Smooth muscle cell (in vitro differentiated cells): ENCODE measurements at regions not wholly inside any gene's neighbourhood (a gene's known extent, or its start where the extent isn't known, plus 50 kb on each side); places are given as distances from the start of the nearest gene placed in this dataset.

Experiments
- DNase-seq: peaks from one replicate; lab custom pipeline; 2025; ENCODE audit not compliant: unreplicated experiment; lab: John Stamatoyannopoulos, UW
- H2AFZ ChIP-seq: fragments of 200-600 bp; sonication (generic); 2 replicates; pipeline ENCODE4 v1.6.0; 2016; ENCODE audit warnings: antibody characterized with exemption, low read depth, mild to moderate bottlenecking
- H3F3A ChIP-seq: fragments of 200-600 bp; sonication (generic); 2 replicates; pipeline ENCODE4 v1.6.0; 2017; ENCODE audit warnings: antibody characterized with exemption, low read depth
- H3K27ac ChIP-seq: fragments of 200-600 bp; sonication (generic); 2 replicates; pipeline ENCODE4 v1.5.1; 2016; ENCODE audit warnings: low read depth, mild to moderate bottlenecking
- H3K27me3 ChIP-seq: fragments of 200-600 bp; sonication (generic); 2 replicates; pipeline ENCODE4 v1.6.1; 2016; ENCODE audit warnings: low read depth, mild to moderate bottlenecking
- H3K36me3 ChIP-seq: fragments of 200-600 bp; sonication (generic); 2 replicates; pipeline ENCODE4 v1.5.1; 2016; ENCODE audit warnings: low read depth
- H3K4me1 ChIP-seq: fragments of 200-600 bp; sonication (generic); 2 replicates; pipeline ENCODE4 v1.5.1; 2016; ENCODE audit warnings: low read depth
- H3K4me2 ChIP-seq: fragments of 200-600 bp; sonication (generic); 2 replicates; pipeline ENCODE4 v1.6.0; 2016; ENCODE audit warnings: mild to moderate bottlenecking
- H3K4me3 ChIP-seq: fragments of 200-600 bp; sonication (generic); 2 replicates; pipeline ENCODE4 v1.5.1; 2016; ENCODE audit warnings: mild to moderate bottlenecking
- H3K79me2 ChIP-seq: fragments of 200-600 bp; sonication (generic); 2 replicates; pipeline ENCODE4 v1.6.0; 2016; ENCODE audit warnings: low read depth, mild to moderate bottlenecking
- H3K9ac ChIP-seq: fragments of 200-600 bp; sonication (generic); 2 replicates; pipeline ENCODE4 v1.6.0; 2016; ENCODE audit warnings: low read depth
- H3K9me3 ChIP-seq: fragments of 200-600 bp; sonication (generic); replicated peaks from 2 replicates; pipeline ENCODE4 v1.5.1; 2016; ENCODE audit warnings: low read depth
- H4K20me1 ChIP-seq: fragments of 200-600 bp; sonication (generic); 2 replicates; pipeline ENCODE4 v1.6.0; 2016; ENCODE audit warnings: low read depth
- WGBS: methylation state at CpG from one replicate; pipeline ENCODE4 v1.1.7; 2016; ENCODE audit warnings: low lambda C conversion rate; 5-methylcytosine and 5-hydroxymethylcytosine counted together
- TF ChIP-seq, protein P1 (sequence below): fragments of 200-600 bp; sonication (generic); IDR thresholded peaks from 2 replicates; pipeline ENCODE4 v1.5.1; 2017; ENCODE audit warnings: borderline replicate concordance, mild to moderate bottlenecking, antibody characterized with exemption; ENCODE audit not compliant: insufficient read depth, poor library complexity, severe bottlenecking

DNA sequence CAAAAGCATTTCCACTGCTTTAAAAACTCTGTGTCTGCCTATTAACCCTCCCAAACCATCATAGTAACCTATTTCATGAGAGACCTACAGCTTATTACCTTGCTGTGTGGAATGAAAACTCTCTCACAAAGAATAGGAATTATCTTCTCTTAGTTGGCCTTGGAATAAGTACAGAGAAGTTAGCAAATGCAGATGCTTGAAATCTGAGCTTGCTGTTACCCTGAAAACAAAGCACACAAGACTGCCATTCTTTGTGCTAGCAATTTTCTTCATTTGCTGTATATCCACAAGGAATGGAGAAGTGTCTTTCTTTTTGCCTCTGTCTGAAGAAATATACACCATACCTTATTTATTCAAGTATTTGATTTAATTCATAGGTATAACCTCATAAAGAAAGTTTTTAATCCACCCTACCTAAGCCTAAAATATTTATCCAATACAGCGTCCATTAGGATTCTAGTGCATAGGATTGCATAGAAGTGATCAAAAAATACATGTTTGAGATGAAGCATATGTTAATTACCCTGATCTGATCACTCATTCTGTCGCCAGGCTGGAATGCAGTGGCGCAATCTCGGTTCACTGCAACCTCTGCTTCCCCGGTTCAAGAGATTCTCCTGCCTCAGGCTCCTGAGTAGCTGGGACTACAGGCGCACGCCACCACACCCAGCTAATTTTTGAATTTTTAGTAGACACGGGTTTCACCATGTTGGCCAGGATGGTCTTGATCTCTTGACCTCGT is 451.1 kb downstream of the LTN1 start:
- Histone ChIP-seq H3K4me1 (no peaks in the 10 kb centered on the region), H3K9me3 (no peaks in the 10 kb centered on the region), H3K4me2 (no peak overlapping the region), H3K27me3 (no peaks in the 10 kb centered on the region), H3K9ac (no peak overlapping the region), H3K27ac (no peak overlapping the region), H2AFZ (no peak overlapping the region), H4K20me1 (no peaks in the 10 kb centered on the region), H3K79me2 (no peaks in the 10 kb centered on the region), H3K36me3 (no peaks in the 10 kb centered on the region), H3K4me3 (no peak overlapping the region), H3F3A (no peaks in the 10 kb centered on the region)
- 92% methylated on average over 9 of the region's 9 CpGs for WGBS
- no peak for DNase-seq
- TF ChIP-seq, protein P1, sequence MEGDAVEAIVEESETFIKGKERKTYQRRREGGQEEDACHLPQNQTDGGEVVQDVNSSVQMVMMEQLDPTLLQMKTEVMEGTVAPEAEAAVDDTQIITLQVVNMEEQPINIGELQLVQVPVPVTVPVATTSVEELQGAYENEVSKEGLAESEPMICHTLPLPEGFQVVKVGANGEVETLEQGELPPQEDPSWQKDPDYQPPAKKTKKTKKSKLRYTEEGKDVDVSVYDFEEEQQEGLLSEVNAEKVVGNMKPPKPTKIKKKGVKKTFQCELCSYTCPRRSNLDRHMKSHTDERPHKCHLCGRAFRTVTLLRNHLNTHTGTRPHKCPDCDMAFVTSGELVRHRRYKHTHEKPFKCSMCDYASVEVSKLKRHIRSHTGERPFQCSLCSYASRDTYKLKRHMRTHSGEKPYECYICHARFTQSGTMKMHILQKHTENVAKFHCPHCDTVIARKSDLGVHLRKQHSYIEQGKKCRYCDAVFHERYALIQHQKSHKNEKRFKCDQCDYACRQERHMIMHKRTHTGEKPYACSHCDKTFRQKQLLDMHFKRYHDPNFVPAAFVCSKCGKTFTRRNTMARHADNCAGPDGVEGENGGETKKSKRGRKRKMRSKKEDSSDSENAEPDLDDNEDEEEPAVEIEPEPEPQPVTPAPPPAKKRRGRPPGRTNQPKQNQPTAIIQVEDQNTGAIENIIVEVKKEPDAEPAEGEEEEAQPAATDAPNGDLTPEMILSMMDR = no peak

DNA sequence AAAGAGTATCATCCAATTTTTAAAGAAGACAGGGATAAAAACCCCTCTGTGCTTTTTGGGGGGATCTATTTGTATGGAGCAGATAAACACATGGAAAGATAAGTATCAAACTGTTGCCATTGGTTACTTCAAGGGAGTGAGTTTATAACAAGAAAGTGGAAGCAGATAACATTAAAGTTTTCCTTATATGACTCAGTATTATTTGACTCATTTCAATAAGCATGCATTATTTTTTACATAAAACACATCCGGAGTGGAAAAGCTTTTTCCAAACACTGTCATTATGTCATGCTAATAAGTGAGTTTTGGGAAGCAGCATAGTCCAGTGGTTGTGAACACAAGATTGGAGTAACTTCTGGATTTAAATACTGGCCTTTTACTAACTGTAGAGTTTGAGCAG is 452.2 kb downstream of the LTN1 start:
- Histone ChIP-seq H3K27ac (no peak overlapping the region), H3K36me3 (no peaks in the 10 kb centered on the region), H3K27me3 (no peaks in the 10 kb centered on the region), H2AFZ (no peak overlapping the region), H3K9ac (no peak overlapping the region), H3F3A (no peaks in the 10 kb centered on the region), H4K20me1 (no peaks in the 10 kb centered on the region), H3K9me3 (no peaks in the 10 kb centered on the region), H3K79me2 (no peaks in the 10 kb centered on the region), H3K4me3 (no peak overlapping the region), H3K4me1 (no peaks in the 10 kb centered on the region), H3K4me2 (no peak overlapping the region)
- WGBS = 89% methylated on average over 1 of the region's 1 CpG
- TF ChIP-seq, protein P1 = no peak
- DNase-seq = no peak

DNA sequence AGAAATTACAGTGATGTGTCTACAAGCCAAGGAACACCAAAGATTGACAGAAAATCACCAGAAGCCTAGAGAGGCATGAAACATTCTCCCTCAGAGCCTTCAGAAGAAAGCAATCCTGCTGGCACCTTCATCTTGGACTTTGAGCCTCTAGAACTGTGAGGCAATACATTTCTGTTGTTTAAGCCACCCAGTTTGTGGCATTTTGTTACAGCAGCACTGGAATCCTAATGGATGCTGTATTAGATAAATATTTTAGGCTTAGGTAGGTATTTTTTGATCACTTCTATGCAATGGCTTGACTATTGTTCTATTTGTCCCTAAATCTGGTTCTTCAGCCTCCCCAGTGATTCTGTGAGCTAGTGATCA is 453.1 kb downstream of the LTN1 start:
- H3K4me1 ChIP-seq = no peaks in the 10 kb centered on the region
- no peaks in the 10 kb centered on the region for H3K79me2 ChIP-seq
- no peaks in the 10 kb centered on the region for H3F3A ChIP-seq
- no peak overlapping the region for H3K4me2 ChIP-seq
- no peak overlapping the region for H3K9ac ChIP-seq
- no peaks in the 10 kb centered on the region for H3K27me3 ChIP-seq
- TF ChIP-seq, protein P1 = no peak
- H3K27ac ChIP-seq = no peak overlapping the region
- no peak overlapping the region for H3K4me3 ChIP-seq
- no peaks in the 10 kb centered on the region for H3K36me3 ChIP-seq
- H4K20me1 ChIP-seq = no peaks in the 10 kb centered on the region
- H2AFZ ChIP-seq = no peak overlapping the region
- no peak for DNase-seq
- no peaks in the 10 kb centered on the region for H3K9me3 ChIP-seq

DNA sequence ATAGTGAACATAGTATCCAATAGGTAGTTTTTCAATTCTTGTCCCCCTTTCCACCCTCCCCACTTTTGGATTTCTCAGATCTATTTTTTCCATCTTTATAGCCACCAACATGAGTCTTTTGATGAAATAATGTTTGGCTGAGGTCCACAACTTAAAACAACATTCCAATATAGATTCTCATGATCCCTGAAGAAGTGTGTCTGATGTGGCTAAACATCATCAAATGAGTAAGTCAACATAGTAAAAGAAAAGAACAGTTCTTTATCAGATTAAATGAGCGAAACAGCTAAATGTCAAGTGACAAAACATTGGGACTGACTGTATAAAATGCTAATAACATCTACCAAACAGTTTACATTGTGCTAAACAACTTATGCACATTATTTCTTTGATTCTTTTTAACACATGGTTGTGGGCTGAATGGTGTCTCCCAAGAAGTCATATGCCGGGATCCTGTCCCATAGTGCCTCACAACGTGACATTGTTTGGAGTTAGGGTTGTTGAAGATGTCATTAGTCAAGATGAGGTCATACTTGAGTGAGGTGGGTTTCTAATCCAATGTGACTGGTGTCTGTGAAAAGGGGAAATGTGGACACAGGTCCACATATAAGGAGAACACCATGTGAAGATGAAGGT is 453.6 kb downstream of the LTN1 start:
- WGBS = 84% methylated on average over 3 of the region's 3 CpGs
- Histone ChIP-seq H3K27me3 (no peaks in the 10 kb centered on the region), H3K9me3 (no peaks in the 10 kb centered on the region), H3K4me1 (no peaks in the 10 kb centered on the region), H4K20me1 (no peaks in the 10 kb centered on the region), H3F3A (no peaks in the 10 kb centered on the region), H2AFZ (no peak overlapping the region), H3K36me3 (no peaks in the 10 kb centered on the region), H3K4me3 (no peak overlapping the region), H3K9ac (no peak overlapping the region), H3K27ac (no peak overlapping the region), H3K79me2 (no peaks in the 10 kb centered on the region), H3K4me2 (no peak overlapping the region)
- TF ChIP-seq, protein P1 = no peak
- no peak for DNase-seq
